Neural cell (in vitro differentiated cells): ENCODE measurements at regions not wholly inside any gene's neighbourhood (a gene's known extent, or its start where the extent isn't known, plus 50 kb on each side); places are given as distances from the start of the nearest gene placed in this dataset.

Source experiments
- H2AFZ ChIP-seq: fragments of 200-600, 300-800 bp; sonication (generic), shearing (Covaris generic); 2 replicates; pipeline ENCODE4 v1.6.0; 2014; ENCODE audit warnings: low read depth, mild to moderate bottlenecking, antibody characterized with exemption, low read length, moderate library complexity
- H3F3A ChIP-seq: fragments of 200-600 bp; shearing (Covaris generic); 2 replicates; pipeline ENCODE4 v1.6.1; 2016; ENCODE audit warnings: mild to moderate bottlenecking, moderate library complexity, mixed read lengths, antibody characterized with exemption, low read length; ENCODE audit not compliant: insufficient read depth, poor library complexity, severe bottlenecking
- H3K27ac ChIP-seq: fragments of 200-600, 300-800 bp; sonication (generic), shearing (Covaris generic); 2 replicates; pipeline ENCODE4 v1.5.1; 2014; ENCODE audit warnings: mild to moderate bottlenecking, low read length, moderate library complexity
- H3K27me3 ChIP-seq: fragments of 300-800, 200-600 bp; sonication (generic), shearing (Covaris generic); 2 replicates; pipeline ENCODE4 v1.6.0; 2014; ENCODE audit warnings: mild to moderate bottlenecking, low read depth, low read length, moderate library complexity; ENCODE audit not compliant: insufficient read depth
- H3K36me3 ChIP-seq: fragments of 300-800, 200-600 bp; sonication (generic), shearing (Covaris generic); 2 replicates; pipeline ENCODE4 v1.5.1; 2014; ENCODE audit warnings: mild to moderate bottlenecking, antibody characterized with exemption, low read length, moderate library complexity; ENCODE audit not compliant: insufficient read depth
- H3K4me2 ChIP-seq: fragments of 300-800, 200-600 bp; sonication (generic), shearing (Covaris generic); 2 replicates; pipeline ENCODE4 v1.6.0; 2014; ENCODE audit warnings: mild to moderate bottlenecking, low read length
- H3K4me3 ChIP-seq: fragments of 300-800, 200-600 bp; sonication (generic), shearing (Covaris generic); 2 replicates; pipeline ENCODE4 v1.5.1; 2014; ENCODE audit warnings: mild to moderate bottlenecking, low read length, moderate library complexity
- H3K79me2 ChIP-seq: fragments of 200-600 bp; shearing (Covaris generic); replicated peaks from 2 replicates; pipeline ENCODE4 v1.6.0; 2014; ENCODE audit warnings: mild to moderate bottlenecking, low read length, moderate library complexity; ENCODE audit not compliant: insufficient read depth
- H3K9ac ChIP-seq: fragments of 300-800, 200-600 bp; sonication (generic), shearing (Covaris generic); 2 replicates; pipeline ENCODE4 v1.6.1; 2016; ENCODE audit warnings: mild to moderate bottlenecking, low read length, mixed read lengths
- H3K9me2 ChIP-seq: fragments of 200-600 bp; shearing (Covaris generic); 2 replicates; pipeline ENCODE4 v1.6.1; 2016; ENCODE audit warnings: mild to moderate bottlenecking, low read length, mixed read lengths; ENCODE audit not compliant: insufficient read depth
- H3K9me3 ChIP-seq: fragments of 200-600, 300-800 bp; sonication (generic), shearing (Covaris generic); 2 replicates; pipeline ENCODE4 v1.6.1; 2016; ENCODE audit warnings: mild to moderate bottlenecking, mixed run types, low read length, moderate library complexity, mixed read lengths
- H4K20me1 ChIP-seq: fragments of 200-600 bp; shearing (Covaris generic); 2 replicates; pipeline ENCODE4 v1.6.1; 2016; ENCODE audit warnings: mild to moderate bottlenecking, mixed run types; ENCODE audit not compliant: insufficient read depth
- CTCF ChIP-seq: fragments of 450-650 bp; IDR thresholded peaks from 2 replicates; pipeline ENCODE4 v1.5.1; 2014; ENCODE audit warnings: antibody characterized with exemption, mild to moderate bottlenecking, moderate library complexity; ENCODE audit not compliant: poor library complexity, severe bottlenecking
- EP300 ChIP-seq: fragments of 450-650 bp; conservative IDR thresholded peaks from 2 replicates; pipeline ENCODE4 v1.6.1; 2014; ENCODE audit warnings: antibody characterized with exemption, mild to moderate bottlenecking, moderate library complexity; ENCODE audit not compliant: poor library complexity, severe bottlenecking
- EZH2 ChIP-seq: fragments of 200-600, 300-800 bp; shearing (Covaris generic), sonication (generic); IDR thresholded peaks from 2 replicates; pipeline ENCODE4 v1.6.1; 2014; ENCODE audit warnings: antibody characterized with exemption, low read length, borderline replicate concordance, mild to moderate bottlenecking; ENCODE audit not compliant: insufficient read depth, poor library complexity, severe bottlenecking
- MXI1 ChIP-seq: fragments of 450-650 bp; conservative IDR thresholded peaks from 2 replicates; pipeline ENCODE4 v1.6.1; 2014; ENCODE audit warnings: antibody characterized with exemption, mild to moderate bottlenecking; ENCODE audit not compliant: poor library complexity, severe bottlenecking
- POLR2AphosphoS5 ChIP-seq: IDR thresholded peaks from 2 replicates; pipeline ENCODE4 v1.6.1; 2012
- RAD21 ChIP-seq: fragments of 450-650 bp; conservative IDR thresholded peaks from 2 replicates; pipeline ENCODE4 v1.6.1; 2014; ENCODE audit warnings: antibody characterized with exemption, mild to moderate bottlenecking, moderate library complexity
- REST ChIP-seq: IDR thresholded peaks from 2 replicates; pipeline ENCODE4 v1.6.1; 2012; ENCODE audit warnings: borderline replicate concordance
- SMC3 ChIP-seq: fragments of 450-650 bp; conservative IDR thresholded peaks from 2 replicates; pipeline ENCODE4 v1.6.1; 2014; ENCODE audit warnings: antibody characterized with exemption, mild to moderate bottlenecking, moderate library complexity; ENCODE audit not compliant: poor library complexity
- TAF1 ChIP-seq: IDR thresholded peaks from 2 replicates; pipeline ENCODE4 v1.6.1; 2012; ENCODE audit warnings: low read depth

- Histone ChIP-seq H3K27ac (no peak overlapping the region), H3K36me3 (no peaks in the 10 kb centered on the region), H3K79me2 (no peaks in the 10 kb centered on the region), H3F3A (no peaks in the 10 kb centered on the region), H3K4me2 (no peak overlapping the region), H3K9ac (no peak overlapping the region), H3K27me3 (no peaks in the 10 kb centered on the region), H4K20me1 (no peaks in the 10 kb centered on the region), H3K4me3 (no peak overlapping the region), H3K9me2 (no peaks in the 10 kb centered on the region), H2AFZ (no peak overlapping the region), H3K9me3 (no peaks in the 10 kb centered on the region)
- no peak for TF ChIP-seq SMC3
- TF ChIP-seq TAF1: no peak
- no peak for TF ChIP-seq CTCF
- no peak for TF ChIP-seq REST
- TF ChIP-seq RAD21: no peak
- no peak for TF ChIP-seq MXI1
- no peak for TF ChIP-seq EZH2
- no peak for TF ChIP-seq POLR2AphosphoS5
- no peak for TF ChIP-seq EP300
These were observed 329.1 kb upstream of the ROPN1 start for GRCh38 chr3:124320976-124321375.

- Histone ChIP-seq H3K27ac (no peak overlapping the region), H3K27me3 (no peaks in the 10 kb centered on the region), H3K36me3 (peaks cover 4% of the 10 kb centered on the region), H3K9me2 (no peaks in the 10 kb centered on the region), H3K4me2 (no peak overlapping the region), H4K20me1 (no peaks in the 10 kb centered on the region), H3K9ac (no peak overlapping the region), H2AFZ (no peak overlapping the region), H3K9me3 (no peaks in the 10 kb centered on the region), H3F3A (no peaks in the 10 kb centered on the region), H3K4me3 (no peak overlapping the region), H3K79me2 (no peaks in the 10 kb centered on the region)
- TF ChIP-seq CTCF (no peak), REST (no peak), EZH2 (no peak), MXI1 (no peak), RAD21 (no peak), EP300 (no peak), SMC3 (no peak), TAF1 (no peak), POLR2AphosphoS5 (no peak)
These were observed 330.5 kb upstream of the ROPN1 start for GRCh38 chr3:124322309-124322880.
